Liver (tissue), 8 donors: ENCODE measurements at regions not wholly inside any gene's neighbourhood (a gene's known extent, or its start where the extent isn't known, plus 50 kb on each side); places are given as distances from the start of the nearest gene placed in this dataset.

ENCODE experiments used
- DNase-seq: peaks from one replicate; pipeline ENCODE4 v3.0.0-alpha.2; 2017; ENCODE audit warnings: low spot score
- H3K27ac ChIP-seq, 2 donors: one replicate each; pipeline ENCODE4 v1.7.0; 2013; ENCODE audit warnings: inconsistent platforms in 2 of 2, low read length in 2 of 2, control low read depth in 1 of 2, low read depth in 1 of 2, mild to moderate bottlenecking in 1 of 2
- H3K27me3 ChIP-seq, 4 donors: one replicate each; pipeline versions ENCODE4 v1.6.1 to v1.7.0; 2013; ENCODE audit warnings: low read length in 3 of 4, inconsistent platforms in 1 of 4, mild to moderate bottlenecking in 1 of 4, moderate library complexity in 1 of 4; ENCODE audit not compliant: control insufficient read depth in 4 of 4, insufficient read depth in 4 of 4
- H3K36me3 ChIP-seq, 4 donors: one replicate each; pipeline versions ENCODE4 v1.6.1 to v1.7.0; 2013; ENCODE audit warnings: low read length in 3 of 4, mild to moderate bottlenecking in 3 of 4, low read depth in 1 of 4, moderate library complexity in 1 of 4; ENCODE audit not compliant: control insufficient read depth in 4 of 4, insufficient read depth in 3 of 4
- H3K4me1 ChIP-seq, 4 donors: one replicate each; pipeline versions ENCODE4 v1.6.1 to v1.7.0; 2013; ENCODE audit warnings: low read length in 3 of 4, mild to moderate bottlenecking in 3 of 4, moderate library complexity in 1 of 4; ENCODE audit not compliant: control insufficient read depth in 4 of 4, insufficient read depth in 4 of 4
- H3K4me3 ChIP-seq, 3 donors: one replicate each; pipeline versions ENCODE4 v1.6.1 to v1.7.0; 2013; ENCODE audit warnings: low read length in 3 of 3, control low read depth in 1 of 3, low read depth in 1 of 3, mild to moderate bottlenecking in 1 of 3
- H3K9ac ChIP-seq, 2 donors: one replicate each; pipeline ENCODE4 v1.7.0; 2013; ENCODE audit warnings: low read length in 2 of 2, mild to moderate bottlenecking in 2 of 2, moderate library complexity in 2 of 2, control low read depth in 1 of 2, low read depth in 1 of 2
- H3K9me3 ChIP-seq, 4 donors: one replicate each; pipeline versions ENCODE4 v1.6.1 to v1.7.0; 2013; ENCODE audit warnings: low read length in 3 of 4; ENCODE audit not compliant: control insufficient read depth in 4 of 4
- CTCF ChIP-seq: fragments of 150-350 bp; IDR thresholded peaks from 2 replicates; pipeline ENCODE4 v1.5.1; 2017; ENCODE audit warnings: improper control_type of control experiment, low read depth, low read length; ENCODE audit not compliant: missing input control
- EGR1 ChIP-seq, 2 donors: IDR thresholded peaks; 2 replicates each; pipeline ENCODE4 v1.6.1; 2016 to 2018; ENCODE audit warnings: antibody characterized with exemption in 2 of 2, low read depth in 2 of 2
- FOXA1 ChIP-seq: IDR thresholded peaks from 2 replicates; pipeline ENCODE4 v1.6.1; 2016; ENCODE audit warnings: antibody characterized with exemption
- FOXA2 ChIP-seq: IDR thresholded peaks from 2 replicates; pipeline ENCODE4 v1.6.1; 2016; ENCODE audit warnings: antibody characterized with exemption
- GABPA ChIP-seq, 2 donors: IDR thresholded peaks in 1 of 2; conservative IDR thresholded peaks in 1 of 2; 2 replicates each; pipeline ENCODE4 v1.6.1; 2016; ENCODE audit warnings: antibody characterized with exemption in 2 of 2, mild to moderate bottlenecking in 1 of 2, moderate library complexity in 1 of 2
- HNF4A ChIP-seq, 2 donors: conservative IDR thresholded peaks; 2 replicates each; pipeline ENCODE4 v1.6.1; 2016; ENCODE audit warnings: antibody characterized with exemption in 2 of 2, mild to moderate bottlenecking in 2 of 2
- HNF4G ChIP-seq: IDR thresholded peaks from 2 replicates; pipeline ENCODE4 v1.6.1; 2016; ENCODE audit warnings: antibody characterized with exemption
- JUND ChIP-seq, 2 donors: IDR thresholded peaks; 2 replicates each; pipeline ENCODE4 v1.6.1; 2016; ENCODE audit warnings: antibody characterized with exemption in 2 of 2
- NR2F2 ChIP-seq: IDR thresholded peaks from 2 replicates; pipeline ENCODE4 v1.6.1; 2016; ENCODE audit warnings: antibody characterized with exemption
- SP1 ChIP-seq: IDR thresholded peaks from 2 replicates; pipeline ENCODE4 v1.6.1; 2018; ENCODE audit warnings: antibody characterized with exemption, mild to moderate bottlenecking
- YY1 ChIP-seq: IDR thresholded peaks from 2 replicates; pipeline ENCODE4 v1.6.1; 2016; ENCODE audit warnings: antibody characterized with exemption, mild to moderate bottlenecking
- WGBS: extraction: QIAGEN DNeasy Blood & Tissue Kit; methylation state at CpG from one replicate; pipeline ENCODE4 v1.1.7; 2013; 5-methylcytosine and 5-hydroxymethylcytosine counted together
- TF ChIP-seq, protein P1 (sequence below): IDR thresholded peaks from 2 replicates; pipeline ENCODE4 v1.6.1; 2016; ENCODE audit warnings: antibody characterized with exemption
- TF ChIP-seq, protein P2 (sequence below): IDR thresholded peaks from 2 replicates; pipeline ENCODE4 v1.6.1; 2016; ENCODE audit warnings: antibody characterized with exemption
- TF ChIP-seq, protein P3 (sequence below): IDR thresholded peaks from 2 replicates; pipeline ENCODE4 v1.6.1; 2016; ENCODE audit warnings: antibody characterized with exemption, mild to moderate bottlenecking
- donor health status: healthy.
- donor health status: healthy.
- donor health status: healthy.
- donor health status: healthy.
- donor health status: healthy.

- TF ChIP-seq YY1, result no peak
- TF ChIP-seq JUND (IDR thresholded peaks at IDR 0.05), result no peak
- TF ChIP-seq, protein P1, sequence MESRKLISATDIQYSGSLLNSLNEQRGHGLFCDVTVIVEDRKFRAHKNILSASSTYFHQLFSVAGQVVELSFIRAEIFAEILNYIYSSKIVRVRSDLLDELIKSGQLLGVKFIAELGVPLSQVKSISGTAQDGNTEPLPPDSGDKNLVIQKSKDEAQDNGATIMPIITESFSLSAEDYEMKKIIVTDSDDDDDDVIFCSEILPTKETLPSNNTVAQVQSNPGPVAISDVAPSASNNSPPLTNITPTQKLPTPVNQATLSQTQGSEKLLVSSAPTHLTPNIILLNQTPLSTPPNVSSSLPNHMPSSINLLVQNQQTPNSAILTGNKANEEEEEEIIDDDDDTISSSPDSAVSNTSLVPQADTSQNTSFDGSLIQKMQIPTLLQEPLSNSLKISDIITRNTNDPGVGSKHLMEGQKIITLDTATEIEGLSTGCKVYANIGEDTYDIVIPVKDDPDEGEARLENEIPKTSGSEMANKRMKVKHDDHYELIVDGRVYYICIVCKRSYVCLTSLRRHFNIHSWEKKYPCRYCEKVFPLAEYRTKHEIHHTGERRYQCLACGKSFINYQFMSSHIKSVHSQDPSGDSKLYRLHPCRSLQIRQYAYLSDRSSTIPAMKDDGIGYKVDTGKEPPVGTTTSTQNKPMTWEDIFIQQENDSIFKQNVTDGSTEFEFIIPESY, result no peak
- TF ChIP-seq NR2F2, result no peak
- TF ChIP-seq FOXA1, result no peak
- no peak for TF ChIP-seq HNF4G
- TF ChIP-seq FOXA2, result no peak
- TF ChIP-seq, protein P2, sequence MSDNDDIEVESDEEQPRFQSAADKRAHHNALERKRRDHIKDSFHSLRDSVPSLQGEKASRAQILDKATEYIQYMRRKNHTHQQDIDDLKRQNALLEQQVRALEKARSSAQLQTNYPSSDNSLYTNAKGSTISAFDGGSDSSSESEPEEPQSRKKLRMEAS, result no peak
- no peak for TF ChIP-seq CTCF
- no peak for TF ChIP-seq HNF4A (conservative IDR thresholded peaks at IDR 0.05)
- TF ChIP-seq, protein P3, sequence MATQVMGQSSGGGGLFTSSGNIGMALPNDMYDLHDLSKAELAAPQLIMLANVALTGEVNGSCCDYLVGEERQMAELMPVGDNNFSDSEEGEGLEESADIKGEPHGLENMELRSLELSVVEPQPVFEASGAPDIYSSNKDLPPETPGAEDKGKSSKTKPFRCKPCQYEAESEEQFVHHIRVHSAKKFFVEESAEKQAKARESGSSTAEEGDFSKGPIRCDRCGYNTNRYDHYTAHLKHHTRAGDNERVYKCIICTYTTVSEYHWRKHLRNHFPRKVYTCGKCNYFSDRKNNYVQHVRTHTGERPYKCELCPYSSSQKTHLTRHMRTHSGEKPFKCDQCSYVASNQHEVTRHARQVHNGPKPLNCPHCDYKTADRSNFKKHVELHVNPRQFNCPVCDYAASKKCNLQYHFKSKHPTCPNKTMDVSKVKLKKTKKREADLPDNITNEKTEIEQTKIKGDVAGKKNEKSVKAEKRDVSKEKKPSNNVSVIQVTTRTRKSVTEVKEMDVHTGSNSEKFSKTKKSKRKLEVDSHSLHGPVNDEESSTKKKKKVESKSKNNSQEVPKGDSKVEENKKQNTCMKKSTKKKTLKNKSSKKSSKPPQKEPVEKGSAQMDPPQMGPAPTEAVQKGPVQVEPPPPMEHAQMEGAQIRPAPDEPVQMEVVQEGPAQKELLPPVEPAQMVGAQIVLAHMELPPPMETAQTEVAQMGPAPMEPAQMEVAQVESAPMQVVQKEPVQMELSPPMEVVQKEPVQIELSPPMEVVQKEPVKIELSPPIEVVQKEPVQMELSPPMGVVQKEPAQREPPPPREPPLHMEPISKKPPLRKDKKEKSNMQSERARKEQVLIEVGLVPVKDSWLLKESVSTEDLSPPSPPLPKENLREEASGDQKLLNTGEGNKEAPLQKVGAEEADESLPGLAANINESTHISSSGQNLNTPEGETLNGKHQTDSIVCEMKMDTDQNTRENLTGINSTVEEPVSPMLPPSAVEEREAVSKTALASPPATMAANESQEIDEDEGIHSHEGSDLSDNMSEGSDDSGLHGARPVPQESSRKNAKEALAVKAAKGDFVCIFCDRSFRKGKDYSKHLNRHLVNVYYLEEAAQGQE, result no peak
- TF ChIP-seq GABPA (IDR thresholded peaks at IDR 0.05 in 1 of 2, conservative IDR thresholded peaks at IDR 0.05 in 1 of 2), result no peak
- no peak for TF ChIP-seq EGR1 (IDR thresholded peaks at IDR 0.05; ENCODE audit: low read depth in 2 of 2)
- H3K27ac ChIP-seq, result no peak overlapping the region
- no peak overlapping the region for H3K9ac ChIP-seq
- H3K9me3 ChIP-seq, result no peaks in the 10 kb centered on the region
- peaks cover 8 to 14% (median 11%) of the 10 kb centered on the region in 4 donors for H3K4me1 ChIP-seq
- no peaks in the 10 kb centered on the region for H3K36me3 ChIP-seq
- 91% methylated on average over 23 of the region's 23 CpGs for WGBS
- H3K4me3 ChIP-seq, result no peak overlapping the region
- H3K27me3 ChIP-seq, result no peaks in the 10 kb centered on the region
- no peak for DNase-seq
Observed at GRCh38 chr16:85222155-85222863, 110.0 kb upstream of the CIBAR2 start.

DNA sequence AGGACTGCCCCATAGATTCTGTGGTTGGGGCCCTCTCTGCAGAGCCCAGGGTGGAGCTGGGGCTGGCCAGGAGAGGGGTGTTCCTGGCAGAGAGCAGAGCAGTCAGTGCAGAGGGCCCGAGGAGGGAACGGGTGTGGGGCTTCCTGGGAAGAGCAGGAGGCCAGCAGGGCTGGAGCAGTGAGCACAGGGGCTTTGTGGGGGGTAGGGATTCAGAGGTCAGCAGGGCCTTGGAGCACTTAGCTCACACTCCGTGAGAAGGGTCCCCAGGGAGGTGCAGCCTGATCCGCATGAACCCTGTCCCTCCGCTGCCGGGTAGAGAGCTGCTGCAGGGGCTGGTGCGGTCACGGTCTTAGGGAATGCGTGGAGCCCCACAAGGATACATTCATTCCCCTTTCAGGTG lies 113.0 kb upstream of the CIBAR2 start:
- H3K27me3 ChIP-seq, result no peaks in the 10 kb centered on the region
- H3K9me3 ChIP-seq, result no peaks in the 10 kb centered on the region
- no peak overlapping the region for H3K9ac ChIP-seq
- DNase-seq, result no peak
- no peak overlapping the region for H3K4me3 ChIP-seq
- no peaks in the 10 kb centered on the region for H3K36me3 ChIP-seq
- H3K27ac ChIP-seq, result no peak overlapping the region
- 91% methylated on average over 9 of the region's 9 CpGs for WGBS
- peaks cover 3 to 5% (median 3%) of the 10 kb centered on the region in 4 donors for H3K4me1 ChIP-seq
- no peak for TF ChIP-seq EGR1 (IDR thresholded peaks at IDR 0.05; ENCODE audit: low read depth in 2 of 2)
- no peak for TF ChIP-seq NR2F2
- TF ChIP-seq HNF4G, result no peak
- TF ChIP-seq CTCF, result no peak
- no peak for TF ChIP-seq SP1
- no peak for TF ChIP-seq FOXA1
- no peak for TF ChIP-seq JUND (IDR thresholded peaks at IDR 0.05)
- TF ChIP-seq, protein P3, result no peak
- TF ChIP-seq HNF4A (conservative IDR thresholded peaks at IDR 0.05), result no peak
- TF ChIP-seq, protein P1, result no peak
